ENCODE measurements at regions not wholly inside any gene's neighbourhood (a gene's known extent, or its start where the extent isn't known, plus 50 kb on each side); places are given as distances from the start of the nearest gene placed in this dataset.

DNA sequence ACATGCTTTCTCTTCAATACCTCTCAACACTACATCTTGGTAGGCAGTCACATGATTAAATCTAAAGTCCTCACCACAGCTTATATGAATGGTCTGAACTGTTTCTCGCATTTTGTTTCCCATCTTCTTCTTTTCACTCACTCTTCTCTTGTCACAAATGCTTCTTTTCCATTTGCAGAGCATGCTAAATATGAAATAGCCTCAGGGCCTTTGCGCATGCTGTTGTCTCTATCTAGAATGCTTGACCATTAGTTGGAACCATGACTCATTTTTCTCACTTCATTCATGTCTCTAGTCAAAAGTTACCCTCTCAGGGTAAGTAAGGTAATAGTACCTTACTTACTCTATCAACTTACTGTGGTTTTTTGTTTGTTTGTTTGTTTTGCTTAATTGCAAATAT, 239.7 kb downstream of the PTPRC start:
- Histone ChIP-seq H3K27me3 (no peaks in the 10 kb centered on the region), H3K9me3 (no peaks in the 10 kb centered on the region), H3K27ac (no peak overlapping the region), H3K4me1 (no peaks in the 10 kb centered on the region), H3K36me3 (no peaks in the 10 kb centered on the region), H3K4me3 (no peak overlapping the region)
- TF ChIP-seq, protein P1, sequence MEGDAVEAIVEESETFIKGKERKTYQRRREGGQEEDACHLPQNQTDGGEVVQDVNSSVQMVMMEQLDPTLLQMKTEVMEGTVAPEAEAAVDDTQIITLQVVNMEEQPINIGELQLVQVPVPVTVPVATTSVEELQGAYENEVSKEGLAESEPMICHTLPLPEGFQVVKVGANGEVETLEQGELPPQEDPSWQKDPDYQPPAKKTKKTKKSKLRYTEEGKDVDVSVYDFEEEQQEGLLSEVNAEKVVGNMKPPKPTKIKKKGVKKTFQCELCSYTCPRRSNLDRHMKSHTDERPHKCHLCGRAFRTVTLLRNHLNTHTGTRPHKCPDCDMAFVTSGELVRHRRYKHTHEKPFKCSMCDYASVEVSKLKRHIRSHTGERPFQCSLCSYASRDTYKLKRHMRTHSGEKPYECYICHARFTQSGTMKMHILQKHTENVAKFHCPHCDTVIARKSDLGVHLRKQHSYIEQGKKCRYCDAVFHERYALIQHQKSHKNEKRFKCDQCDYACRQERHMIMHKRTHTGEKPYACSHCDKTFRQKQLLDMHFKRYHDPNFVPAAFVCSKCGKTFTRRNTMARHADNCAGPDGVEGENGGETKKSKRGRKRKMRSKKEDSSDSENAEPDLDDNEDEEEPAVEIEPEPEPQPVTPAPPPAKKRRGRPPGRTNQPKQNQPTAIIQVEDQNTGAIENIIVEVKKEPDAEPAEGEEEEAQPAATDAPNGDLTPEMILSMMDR (IDR thresholded peaks at IDR 0.05): no peak
- intact Hi-C loops (cut with DNase I): no loop called here
- no peak for DNase-seq (ENCODE audit: low spot score in 2 of 2)

DNA sequence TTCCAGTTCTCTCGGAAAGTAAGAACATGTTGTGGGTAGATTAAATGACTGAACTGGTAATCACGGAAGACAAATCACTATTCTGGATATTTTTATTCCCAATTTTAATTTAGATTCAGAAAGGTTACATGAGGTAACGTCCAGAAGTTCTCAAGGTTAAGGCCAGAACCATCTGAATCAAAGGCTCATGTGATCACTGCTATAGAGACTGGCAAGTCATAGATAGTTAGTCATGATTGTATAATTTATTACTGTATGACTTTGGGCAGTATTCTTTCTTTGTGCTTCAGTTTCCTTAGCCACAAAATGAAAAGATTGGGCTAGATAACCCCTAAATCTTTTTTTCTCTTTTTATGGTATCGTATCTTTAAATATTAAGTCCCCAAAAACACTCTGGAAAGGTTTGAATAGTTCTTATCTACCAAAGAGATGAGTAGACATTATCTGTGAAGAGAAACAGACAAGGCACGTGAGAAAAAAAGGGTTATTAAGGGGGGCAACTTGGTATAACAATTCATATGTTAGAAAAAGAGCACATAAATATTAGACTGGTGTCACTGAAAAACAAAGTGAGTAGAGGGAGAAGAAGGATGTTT, 241.0 kb downstream of the PTPRC start:
- intact Hi-C loops (cut with DNase I): no loop called here
- Histone ChIP-seq H3K4me3 (no peak overlapping the region), H3K4me1 (no peaks in the 10 kb centered on the region), H3K9me3 (no peaks in the 10 kb centered on the region), H3K27me3 (no peaks in the 10 kb centered on the region), H3K27ac (no peak overlapping the region), H3K36me3 (no peaks in the 10 kb centered on the region)
- TF ChIP-seq, protein P1 (IDR thresholded peaks at IDR 0.05): no peak
- DNase-seq (ENCODE audit: low spot score in 2 of 2): no peak

GRCh38 chr1:198880397-198880796, 241.6 kb downstream of the PTPRC start:
- TF ChIP-seq, protein P1 (IDR thresholded peaks at IDR 0.05): no peak
- no peaks in the 10 kb centered on the region for H3K4me1 ChIP-seq

GRCh38 chr1:198880818-198881597, 242.2 kb downstream of the PTPRC start:
- Histone ChIP-seq H3K4me1 (no peaks in the 10 kb centered on the region), H3K27me3 (no peaks in the 10 kb centered on the region), H3K4me3 (no peak overlapping the region), H3K27ac (no peak overlapping the region), H3K9me3 (no peaks in the 10 kb centered on the region), H3K36me3 (no peaks in the 10 kb centered on the region)
- TF ChIP-seq, protein P1 (IDR thresholded peaks at IDR 0.05): no peak
- DNase-seq (ENCODE audit: low spot score in 2 of 2): no peak
- intact Hi-C loops (cut with DNase I): no loop called here

More at GRCh38 chr1:198880397-198880796, 241.6 kb downstream of the PTPRC start:
- intact Hi-C loops (cut with DNase I): no loop called here
- H3K27ac ChIP-seq: no peak overlapping the region
- no peaks in the 10 kb centered on the region for H3K9me3 ChIP-seq
- DNase-seq (ENCODE audit: low spot score in 2 of 2): no peak
- H3K27me3 ChIP-seq: no peaks in the 10 kb centered on the region
- no peaks in the 10 kb centered on the region for H3K36me3 ChIP-seq
- H3K4me3 ChIP-seq: no peak overlapping the region

- Histone ChIP-seq H3K27me3 (no peaks in the 10 kb centered on the region), H3K9me3 (no peaks in the 10 kb centered on the region), H3K27ac (no peak overlapping the region), H3K36me3 (no peaks in the 10 kb centered on the region), H3K4me1 (no peaks in the 10 kb centered on the region), H3K4me3 (no peak overlapping the region)
- DNase-seq (ENCODE audit: low spot score in 2 of 2): no peak
- TF ChIP-seq, protein P1 (IDR thresholded peaks at IDR 0.05): no peak
- intact Hi-C loops (cut with DNase I): no loop called here
Observed at GRCh38 chr1:198883184-198883583, 244.3 kb downstream of the PTPRC start.

Measured in ascending aorta (tissue), 2 donors.